Lower leg skin (tissue), 4 donors: ENCODE measurements at regions not wholly inside any gene's neighbourhood (a gene's known extent, or its start where the extent isn't known, plus 50 kb on each side); places are given as distances from the start of the nearest gene placed in this dataset.

Experiments used
- DNase-seq, 2 donors: peaks; one replicate each; pipeline ENCODE4 v3.0.0-alpha.2; 2019; ENCODE audit warnings: low spot score in 2 of 2
- H3K4me3 ChIP-seq: fragments of 200-600 bp; sonication (generic); 2 replicates; pipeline ENCODE4 v1.5.1; 2017; ENCODE audit warnings: mild to moderate bottlenecking, low read depth; ENCODE audit not compliant: poor library complexity, severe bottlenecking
- POLR2A ChIP-seq, 2 donors: fragments of 450-650 bp; IDR thresholded peaks; one replicate each; pipeline ENCODE4 v1.6.1; 2016 to 2017; ENCODE audit warnings: antibody characterized with exemption in 2 of 2, mild to moderate bottlenecking in 1 of 2, moderate library complexity in 1 of 2
- WGBS, 2 donors: methylation state at CpG; one replicate each; pipeline ENCODE4 v1.1.5; 2018; 5-methylcytosine and 5-hydroxymethylcytosine counted together
- intact Hi-C: fragments of 100-400 bp; cut with DNase I; formaldehyde crosslinking; loops from one replicate; pipeline ENCODE4 v1.15.0; 2023; ENCODE audit warnings: low total_unique reads
- TF ChIP-seq, protein P1 (sequence below), 3 donors: fragments of 450-650 bp; IDR thresholded peaks; one replicate each; pipeline ENCODE4 v1.5.1; 2016; ENCODE audit warnings: antibody characterized with exemption in 3 of 3, mild to moderate bottlenecking in 3 of 3, moderate library complexity in 2 of 3

DNA sequence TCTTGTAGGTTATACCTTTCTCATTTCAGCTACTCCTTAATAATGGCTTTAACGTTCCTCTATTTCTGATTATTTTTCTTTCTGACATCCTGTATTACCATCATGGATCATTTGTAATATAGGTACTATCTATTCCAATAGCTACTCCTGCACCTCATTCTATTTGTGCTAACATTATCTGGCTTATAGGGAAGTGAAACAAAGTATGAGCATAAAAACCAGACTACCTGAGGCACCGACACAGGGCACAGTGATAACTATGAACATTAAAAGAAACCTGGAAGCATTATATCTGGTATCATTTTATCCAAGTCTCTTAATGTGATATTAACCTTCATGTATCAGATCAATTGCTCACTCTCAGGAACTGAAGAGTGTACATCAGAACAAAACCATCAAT is 407.3 kb downstream of the DMRT2 start:
- TF ChIP-seq, protein P1, sequence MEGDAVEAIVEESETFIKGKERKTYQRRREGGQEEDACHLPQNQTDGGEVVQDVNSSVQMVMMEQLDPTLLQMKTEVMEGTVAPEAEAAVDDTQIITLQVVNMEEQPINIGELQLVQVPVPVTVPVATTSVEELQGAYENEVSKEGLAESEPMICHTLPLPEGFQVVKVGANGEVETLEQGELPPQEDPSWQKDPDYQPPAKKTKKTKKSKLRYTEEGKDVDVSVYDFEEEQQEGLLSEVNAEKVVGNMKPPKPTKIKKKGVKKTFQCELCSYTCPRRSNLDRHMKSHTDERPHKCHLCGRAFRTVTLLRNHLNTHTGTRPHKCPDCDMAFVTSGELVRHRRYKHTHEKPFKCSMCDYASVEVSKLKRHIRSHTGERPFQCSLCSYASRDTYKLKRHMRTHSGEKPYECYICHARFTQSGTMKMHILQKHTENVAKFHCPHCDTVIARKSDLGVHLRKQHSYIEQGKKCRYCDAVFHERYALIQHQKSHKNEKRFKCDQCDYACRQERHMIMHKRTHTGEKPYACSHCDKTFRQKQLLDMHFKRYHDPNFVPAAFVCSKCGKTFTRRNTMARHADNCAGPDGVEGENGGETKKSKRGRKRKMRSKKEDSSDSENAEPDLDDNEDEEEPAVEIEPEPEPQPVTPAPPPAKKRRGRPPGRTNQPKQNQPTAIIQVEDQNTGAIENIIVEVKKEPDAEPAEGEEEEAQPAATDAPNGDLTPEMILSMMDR (IDR thresholded peaks at IDR 0.05): no peak
- no peak for TF ChIP-seq POLR2A (IDR thresholded peaks at IDR 0.05)
- intact Hi-C loops: no loop called here

DNA sequence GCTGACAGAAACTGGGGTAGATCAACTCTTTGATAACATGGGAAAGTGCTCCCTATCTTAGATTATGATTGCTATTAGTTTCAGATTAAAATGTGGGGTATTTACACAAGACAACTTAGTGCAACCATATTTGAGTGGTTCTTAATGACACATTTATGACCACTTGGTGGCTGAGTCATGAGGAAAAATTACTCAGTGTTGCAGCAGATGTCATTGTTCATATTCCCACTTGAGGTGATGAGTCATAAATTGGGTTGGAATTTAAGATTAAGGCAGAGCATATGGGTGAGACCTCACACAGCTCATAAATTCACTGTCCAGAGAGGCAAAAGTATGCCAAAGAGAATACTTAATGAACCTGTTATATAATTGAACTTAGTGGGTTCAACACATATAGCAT is 408.3 kb downstream of the DMRT2 start:
- H3K4me3 ChIP-seq: no peak overlapping the region
- peak in 1 of 2 donors; percentile 17 for DNase-seq
- TF ChIP-seq, protein P1 (IDR thresholded peaks at IDR 0.05): no peak
- no peak for TF ChIP-seq POLR2A (IDR thresholded peaks at IDR 0.05)
- intact Hi-C loops: no loop called here

More for the DNA sequence above, 407.3 kb downstream of the DMRT2 start:
- 69 to 87% methylated on average over 2 of the region's 2 CpGs for WGBS, 2 donors
- no peak for DNase-seq
- no peak overlapping the region for H3K4me3 ChIP-seq

DNA sequence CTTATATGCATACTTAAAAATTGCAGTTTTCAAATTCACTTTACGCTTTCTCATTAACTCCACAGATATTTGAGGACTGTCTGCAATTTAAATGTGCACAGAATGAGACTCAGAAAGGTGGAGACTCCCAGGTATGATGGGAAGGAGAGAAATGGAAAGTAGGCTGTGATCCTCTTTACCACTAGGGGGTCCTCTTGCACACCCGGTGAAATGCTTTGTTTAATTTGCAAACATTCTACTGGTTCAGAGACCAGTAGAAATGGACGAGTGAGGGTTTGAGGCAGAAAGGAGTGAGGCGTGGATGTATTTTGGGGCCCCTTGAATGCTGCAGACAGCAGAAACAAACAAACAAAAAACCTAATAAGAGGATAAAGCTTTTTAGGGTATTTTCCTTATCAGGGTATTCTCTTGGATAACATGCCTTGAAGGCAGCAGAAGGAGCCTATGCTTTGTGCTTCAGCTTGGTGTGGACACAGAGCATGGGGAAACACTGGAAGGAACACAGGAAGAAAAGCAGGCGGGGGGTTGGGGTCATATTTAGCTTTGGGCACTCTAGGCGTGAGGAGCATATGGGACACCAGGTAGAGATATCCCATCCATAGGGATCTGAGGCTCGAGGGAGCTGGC is 410.1 kb downstream of the DMRT2 start:
- TF ChIP-seq, protein P1 (IDR thresholded peaks at IDR 0.05): no peak
- TF ChIP-seq POLR2A (IDR thresholded peaks at IDR 0.05): no peak
- intact Hi-C loops: no loop called here
- WGBS, 2 donors: 66 to 70% methylated on average over 7 of the region's 7 CpGs
- no peak for DNase-seq
- H3K4me3 ChIP-seq: no peak overlapping the region

DNA sequence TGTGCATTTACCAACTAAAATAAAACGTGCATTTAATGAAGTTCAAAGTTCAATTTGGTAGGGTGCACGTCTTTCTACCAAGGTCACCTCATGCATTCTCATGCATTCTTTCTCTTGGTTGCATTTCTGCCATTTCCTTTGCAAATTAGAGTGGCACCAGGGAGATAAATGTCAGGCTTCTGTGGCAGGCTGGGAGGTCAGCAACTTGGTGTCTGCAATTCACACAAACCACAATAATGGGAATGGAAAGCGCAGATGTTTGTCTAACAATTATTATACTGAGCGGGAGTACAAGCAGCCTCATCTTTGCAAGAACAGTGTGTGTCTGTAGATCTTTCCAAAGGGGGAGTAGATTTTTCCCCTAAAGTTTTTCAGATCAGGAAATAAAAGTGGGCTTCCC is 411.7 kb downstream of the DMRT2 start:
- intact Hi-C loops: no loop called here
- TF ChIP-seq, protein P1 (IDR thresholded peaks at IDR 0.05): no peak
- DNase-seq: no peak
- 75 to 80% methylated on average over 4 of the region's 4 CpGs for WGBS, 2 donors
- no peak overlapping the region for H3K4me3 ChIP-seq

DNA sequence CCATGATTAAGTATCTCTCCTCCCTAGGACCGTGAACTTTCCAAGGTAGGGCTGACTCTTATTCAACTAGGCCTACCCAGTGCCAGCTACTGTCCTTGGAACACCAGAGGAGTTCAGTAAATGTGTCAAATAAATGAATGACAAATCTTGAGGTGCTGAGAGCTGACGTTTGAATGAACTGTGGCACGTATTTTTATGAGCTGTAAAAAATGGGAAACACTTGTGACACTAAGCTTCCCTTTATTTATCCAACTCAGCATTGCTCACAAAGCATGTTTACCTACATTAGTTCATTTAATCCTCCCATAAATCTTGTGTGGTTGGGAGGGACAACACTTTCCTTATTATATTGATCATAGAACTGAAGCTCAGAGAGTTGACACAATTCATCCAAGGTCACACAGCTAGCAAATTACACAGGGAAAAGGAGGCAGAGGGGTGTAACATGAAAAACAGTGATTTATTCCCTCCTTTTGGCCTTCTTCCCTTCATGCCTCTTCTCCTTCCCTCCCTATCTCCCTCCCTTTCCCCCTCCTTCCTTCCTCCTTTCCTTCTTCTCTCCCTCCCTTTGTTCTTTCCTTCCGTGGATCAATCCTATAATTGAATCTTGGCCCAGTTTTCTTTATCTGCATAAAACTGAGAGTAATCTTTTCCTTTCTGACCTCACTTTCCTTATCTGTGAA is 412.6 kb downstream of the DMRT2 start:
- intact Hi-C loops: no loop called here
- DNase-seq: no peak
- TF ChIP-seq, protein P1 (IDR thresholded peaks at IDR 0.05): no peak
- no peak for TF ChIP-seq POLR2A (IDR thresholded peaks at IDR 0.05)
- H3K4me3 ChIP-seq: no peak overlapping the region
- 57 to 58% methylated on average over 4 of the region's 4 CpGs for WGBS, 2 donors

DNA sequence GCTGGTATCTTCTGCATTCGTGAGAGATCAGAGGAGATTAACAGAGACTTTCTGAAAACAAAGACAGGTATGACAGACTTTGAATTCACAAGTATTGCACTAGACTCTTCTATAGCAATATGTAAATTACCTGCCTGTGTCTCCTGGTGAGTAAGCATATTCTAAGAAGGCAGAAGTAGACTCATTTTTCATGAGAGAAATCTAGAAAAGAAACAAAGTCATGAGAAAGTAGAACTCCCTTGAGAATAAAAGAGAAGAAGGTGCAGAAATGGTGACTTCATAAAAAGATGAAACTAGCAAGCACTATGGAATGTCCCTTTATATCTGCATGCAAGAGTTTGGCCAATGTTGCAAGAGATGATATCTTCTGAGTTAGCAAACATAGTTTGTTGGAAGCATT is 419.8 kb downstream of the DMRT2 start:
- intact Hi-C loops: no loop called here
- TF ChIP-seq, protein P1 (IDR thresholded peaks at IDR 0.05): no peak
- TF ChIP-seq POLR2A (IDR thresholded peaks at IDR 0.05): no peak
- 47 to 59% methylated on average over 1 of the region's 1 CpG for whole genome bisulfite sequencing, 2 donors
- no peak overlapping the region for H3K4me3 ChIP-seq
- no peak for DNase-seq
